Thymus (tissue), 11 donors: ENCODE measurements at regions not wholly inside any gene's neighbourhood (a gene's known extent, or its start where the extent isn't known, plus 50 kb on each side); places are given as distances from the start of the nearest gene placed in this dataset.
A peak's percentile ranks its signal among the peaks of the same experiment; 100 is the strongest.

Experiments used
- DNase-seq, 9 donors: peaks; one replicate each; pipeline ENCODE4 v3.0.0-alpha.2; 2013; ENCODE audit warnings: low spot score in 9 of 9, low read depth in 6 of 9, missing footprints in 1 of 9
- H3K27ac ChIP-seq, 2 donors: one replicate each; pipeline ENCODE4 v1.5.1; 2013; ENCODE audit warnings: control low read depth in 1 of 2, low read depth in 1 of 2, low read length in 1 of 2, mild to moderate bottlenecking in 1 of 2, moderate library complexity in 1 of 2
- H3K27me3 ChIP-seq, 2 donors: one replicate each; pipeline ENCODE4 v1.5.1; 2013; ENCODE audit warnings: low read length in 1 of 2; ENCODE audit not compliant: control insufficient read depth in 2 of 2, insufficient read depth in 1 of 2
- H3K36me3 ChIP-seq, 2 donors: one replicate each; pipeline ENCODE4 v1.5.1; 2013; ENCODE audit warnings: low read length in 1 of 2, mild to moderate bottlenecking in 1 of 2, moderate library complexity in 1 of 2; ENCODE audit not compliant: control insufficient read depth in 2 of 2, insufficient read depth in 2 of 2
- H3K4me1 ChIP-seq, 2 donors: one replicate each; pipeline ENCODE4 v1.5.1; 2013; ENCODE audit warnings: low read length in 2 of 2; ENCODE audit not compliant: control insufficient read depth in 2 of 2, insufficient read depth in 2 of 2
- H3K4me3 ChIP-seq, 2 donors: one replicate each; pipeline ENCODE4 v1.5.1; 2013; ENCODE audit warnings: low read length in 2 of 2, control low read depth in 1 of 2, mild to moderate bottlenecking in 1 of 2
- H3K9me3 ChIP-seq, 2 donors: one replicate each; pipeline ENCODE4 v1.5.1; 2013; ENCODE audit warnings: low read length in 1 of 2, mild to moderate bottlenecking in 1 of 2; ENCODE audit not compliant: control insufficient read depth in 2 of 2, insufficient read depth in 1 of 2
- WGBS: extraction: QIAGEN DNeasy Blood & Tissue Kit; methylation state at CpG from one replicate; pipeline ENCODE4 v1.1.7; 2013; 5-methylcytosine and 5-hydroxymethylcytosine counted together
- donor health status: healthy.

DNA sequence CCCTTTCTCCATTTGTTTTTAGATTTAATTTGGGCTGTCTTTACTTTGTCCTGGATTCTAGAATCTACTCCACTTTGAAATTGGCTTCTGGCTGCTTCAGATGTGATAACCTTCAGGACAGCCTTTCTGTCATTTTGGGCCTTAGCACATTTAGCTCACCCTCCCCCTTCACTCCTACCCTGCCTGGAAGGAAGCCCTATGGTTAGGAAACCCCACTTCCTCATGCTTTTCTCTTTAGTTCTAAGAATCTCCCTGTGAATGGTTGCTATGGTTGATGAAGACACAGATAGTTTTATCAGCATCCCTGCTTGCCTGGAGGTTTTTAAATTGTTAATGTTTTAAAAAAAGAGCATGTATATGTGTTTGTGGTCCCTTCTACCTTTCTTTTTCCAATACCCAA lies 100.7 kb upstream of the PTPN13 start:
- Histone ChIP-seq H3K4me1 (no peaks in the 10 kb centered on the region), H3K27ac (no peak overlapping the region), H3K36me3 (no peaks in the 10 kb centered on the region), H3K27me3 (no peaks in the 10 kb centered on the region), H3K9me3 (no peaks in the 10 kb centered on the region), H3K4me3 (no peak overlapping the region)
- DNase-seq, result no peak

DNA sequence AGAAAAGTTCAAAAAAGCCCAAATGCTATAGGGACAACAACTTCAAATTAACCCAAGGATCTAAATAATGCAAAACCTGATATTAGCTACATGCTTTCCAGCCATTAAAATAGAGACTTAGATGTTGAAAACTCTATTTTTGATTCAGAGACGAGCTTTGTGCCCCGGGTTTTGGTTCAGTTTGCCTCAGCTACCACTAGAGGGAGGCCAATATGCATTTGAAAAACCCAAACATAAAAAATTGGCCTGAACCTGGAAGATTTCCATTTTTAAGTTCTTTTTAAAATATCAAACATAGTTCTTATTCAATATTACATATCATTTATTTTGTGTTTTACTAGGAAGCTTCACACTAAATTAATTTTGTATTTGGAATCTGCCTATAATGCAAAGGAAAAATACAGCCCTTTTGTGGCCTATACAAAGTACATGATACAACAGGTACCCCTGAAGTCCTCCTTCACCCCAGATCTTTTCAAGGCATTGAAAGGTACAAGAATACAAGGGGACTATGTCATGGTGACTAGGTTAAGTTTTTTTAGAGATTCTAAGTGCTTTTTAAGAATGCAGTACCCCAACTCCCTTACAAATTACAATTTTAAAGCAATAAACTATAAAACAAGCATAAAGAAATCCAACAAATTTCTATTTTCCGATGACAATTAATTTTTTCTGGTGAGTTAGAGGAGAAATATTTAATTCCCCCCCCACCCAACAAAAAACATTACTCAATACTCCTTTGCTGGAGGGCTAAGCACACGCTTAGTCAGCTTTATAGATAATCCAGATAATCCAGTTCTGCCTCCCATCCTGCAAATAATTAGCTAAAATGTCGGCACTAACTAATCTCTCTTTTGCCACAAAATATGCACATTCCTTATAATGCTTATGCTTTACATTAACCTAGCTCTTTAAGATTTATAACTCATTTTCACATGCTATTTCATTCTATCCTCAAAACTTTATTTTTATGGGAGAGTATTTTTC lies 97.7 kb upstream of the PTPN13 start:
- Histone ChIP-seq H3K36me3 (no peaks in the 10 kb centered on the region), H3K4me3 (no peak overlapping the region), H3K27me3 (no peaks in the 10 kb centered on the region), H3K9me3 (no peaks in the 10 kb centered on the region), H3K27ac (no peak overlapping the region), H3K4me1 (no peaks in the 10 kb centered on the region)
- 62% methylated on average over 5 of the region's 5 CpGs for WGBS
- DNase-seq, result peak in 6 of 9 donors; percentile 13 to 65 (median 34)

DNA sequence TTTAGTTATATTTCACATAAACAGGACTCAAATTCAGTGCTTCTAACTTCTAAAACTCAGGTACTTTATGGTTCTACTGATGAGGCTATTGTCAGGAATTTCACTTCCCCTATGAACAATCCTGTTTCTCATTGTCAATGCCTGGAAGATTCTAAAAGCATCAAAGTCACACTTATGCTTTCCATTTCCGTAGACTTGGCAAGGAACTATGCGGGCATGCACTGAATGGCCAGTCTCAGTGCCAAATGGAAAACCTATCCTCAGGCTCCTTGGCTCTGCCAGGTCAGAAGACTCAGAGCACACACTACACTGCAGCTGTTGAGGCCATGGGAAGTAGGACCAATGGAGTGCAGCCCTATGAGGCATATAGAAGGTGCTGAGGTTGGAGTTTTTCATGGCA lies 97.0 kb upstream of the PTPN13 start:
- H3K4me1 ChIP-seq, result no peaks in the 10 kb centered on the region
- H3K27ac ChIP-seq, result no peak overlapping the region
- H3K9me3 ChIP-seq, result no peaks in the 10 kb centered on the region
- DNase-seq, result no peak
- H3K4me3 ChIP-seq, result no peak overlapping the region
- WGBS, result 91% methylated on average over 2 of the region's 2 CpGs
- H3K27me3 ChIP-seq, result no peaks in the 10 kb centered on the region
- H3K36me3 ChIP-seq, result no peaks in the 10 kb centered on the region

- 37% methylated on average over 5 of the region's 5 CpGs for WGBS
Observed at GRCh38 chr4:86497980-86498862, 95.9 kb upstream of the PTPN13 start.

GRCh38 chr4:86498863-86499166 lies 95.3 kb upstream of the PTPN13 start:
- H3K27ac ChIP-seq, result no peak overlapping the region
- no peaks in the 10 kb centered on the region for H3K9me3 ChIP-seq
- no peak for DNase-seq

More at GRCh38 chr4:86497980-86498862, 95.9 kb upstream of the PTPN13 start:
- no peaks in the 10 kb centered on the region for H3K4me1 ChIP-seq
- no peaks in the 10 kb centered on the region for H3K36me3 ChIP-seq
- no peak overlapping the region for H3K27ac ChIP-seq
- H3K4me3 ChIP-seq, result no peak overlapping the region
- peak in 6 of 9 donors; percentile 19 to 69 (median 35) for DNase-seq
- no peaks in the 10 kb centered on the region for H3K9me3 ChIP-seq
- no peaks in the 10 kb centered on the region for H3K27me3 ChIP-seq

GRCh38 chr4:86500527-86500926 lies 93.6 kb upstream of the PTPN13 start:
- no peaks in the 10 kb centered on the region for H3K9me3 ChIP-seq
- H3K4me1 ChIP-seq, result no peaks in the 10 kb centered on the region
- H3K4me3 ChIP-seq, result no peak overlapping the region
- no peak overlapping the region for H3K27ac ChIP-seq
- H3K27me3 ChIP-seq, result no peaks in the 10 kb centered on the region
- DNase-seq, result no peak
- no peaks in the 10 kb centered on the region for H3K36me3 ChIP-seq

More at GRCh38 chr4:86498863-86499166, 95.3 kb upstream of the PTPN13 start:
- Histone ChIP-seq H3K27me3 (no peaks in the 10 kb centered on the region), H3K4me1 (no peaks in the 10 kb centered on the region), H3K4me3 (no peak overlapping the region), H3K36me3 (no peaks in the 10 kb centered on the region)
- WGBS, result 58% methylated on average over 1 of the region's 1 CpG

GRCh38 chr4:86502081-86502480 lies 92.0 kb upstream of the PTPN13 start:
- H3K4me3 ChIP-seq, result no peak overlapping the region
- H3K36me3 ChIP-seq, result no peaks in the 10 kb centered on the region
- H3K9me3 ChIP-seq, result no peaks in the 10 kb centered on the region
- no peak for DNase-seq
- H3K27ac ChIP-seq, result no peak overlapping the region
- H3K4me1 ChIP-seq, result no peaks in the 10 kb centered on the region
- WGBS, result 97% methylated on average over 2 of the region's 2 CpGs
- H3K27me3 ChIP-seq, result no peaks in the 10 kb centered on the region

- 93% methylated on average over 1 of the region's 1 CpG for WGBS
- no peaks in the 10 kb centered on the region for H3K27me3 ChIP-seq
- DNase-seq, result no peak
- H3K4me3 ChIP-seq, result no peak overlapping the region
- no peaks in the 10 kb centered on the region for H3K36me3 ChIP-seq
- H3K27ac ChIP-seq, result no peak overlapping the region
- H3K4me1 ChIP-seq, result no peaks in the 10 kb centered on the region
- H3K9me3 ChIP-seq, result no peaks in the 10 kb centered on the region
Observed at GRCh38 chr4:86506591-86506990, 87.5 kb upstream of the PTPN13 start.

- WGBS, result 89% methylated on average over 3 of the region's 3 CpGs
- DNase-seq, result no peak
- Histone ChIP-seq H3K27me3 (no peaks in the 10 kb centered on the region), H3K4me3 (no peak overlapping the region), H3K4me1 (no peaks in the 10 kb centered on the region), H3K27ac (no peak overlapping the region), H3K36me3 (no peaks in the 10 kb centered on the region), H3K9me3 (no peaks in the 10 kb centered on the region)
Observed at GRCh38 chr4:86508436-86508835, 85.7 kb upstream of the PTPN13 start.
